GM19397 (cell line): ENCODE measurements at regions not wholly inside any gene's neighbourhood (a gene's known extent, or its start where the extent isn't known, plus 50 kb on each side); places are given as distances from the start of the nearest gene placed in this dataset.

Experiments
- ATAC-seq: cut with Tn5 transposase; IDR thresholded peaks from one replicate; pipeline ENCODE4 v1.9.1; 2021; ENCODE audit warnings: mild to moderate bottlenecking, moderate library complexity; ENCODE audit not compliant: unreplicated experiment

DNA sequence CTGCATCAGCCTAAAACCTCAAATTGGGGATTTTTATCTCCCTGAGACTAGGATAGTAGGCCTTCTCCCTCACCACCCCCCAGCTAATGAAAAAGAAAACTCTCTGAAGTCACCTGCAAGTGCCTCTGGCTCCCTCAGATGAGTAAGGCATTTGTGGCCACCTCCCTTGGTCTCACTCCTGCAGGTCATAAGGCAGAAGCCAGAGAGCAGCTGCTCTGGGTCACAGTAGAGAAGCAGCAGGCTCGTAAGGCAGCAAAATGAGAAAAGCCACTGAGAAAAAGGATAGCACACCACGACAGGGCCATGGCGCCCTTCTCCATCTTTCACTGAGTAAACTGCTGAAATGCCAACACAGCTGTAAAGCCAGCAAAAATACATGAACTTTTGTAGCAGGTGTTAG, 296.7 kb upstream of the DPH6 start:
- no peak for ATAC-seq

DNA sequence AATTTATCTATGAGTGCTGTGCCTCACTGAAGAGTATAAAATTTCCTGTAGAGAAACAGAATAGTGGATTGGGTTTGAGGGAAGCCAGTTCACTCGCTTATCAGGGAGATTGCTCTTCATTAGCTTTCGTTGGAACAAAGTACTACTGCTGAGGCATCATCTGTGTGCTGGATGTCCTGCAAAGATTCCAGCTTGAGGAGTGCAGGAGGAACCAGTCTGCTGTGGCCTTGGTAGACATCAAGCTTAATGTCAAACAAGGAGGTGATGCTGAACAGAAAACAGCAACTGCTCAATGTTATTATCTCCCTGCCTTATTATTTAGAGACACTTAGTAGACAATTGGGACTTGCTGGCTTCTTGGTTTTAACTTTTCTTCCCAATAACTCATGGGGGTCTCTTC, 297.5 kb upstream of the DPH6 start:
- no peak for ATAC-seq

GRCh38 chr15:35850284-35850683, 304.3 kb upstream of the DPH6 start:
- no peak for ATAC-seq

GRCh38 chr15:35851491-35851890, 305.5 kb upstream of the DPH6 start:
- ATAC-seq, result no peak

GRCh38 chr15:35852818-35853624, 307.1 kb upstream of the DPH6 start:
- ATAC-seq, result no peak

GRCh38 chr15:35854316-35854715, 308.4 kb upstream of the DPH6 start:
- ATAC-seq, result no peak

GRCh38 chr15:35857567-35858226, 311.7 kb upstream of the DPH6 start:
- no peak for ATAC-seq

GRCh38 chr15:35858707-35859106, 312.7 kb upstream of the DPH6 start:
- ATAC-seq, result no peak

DNA sequence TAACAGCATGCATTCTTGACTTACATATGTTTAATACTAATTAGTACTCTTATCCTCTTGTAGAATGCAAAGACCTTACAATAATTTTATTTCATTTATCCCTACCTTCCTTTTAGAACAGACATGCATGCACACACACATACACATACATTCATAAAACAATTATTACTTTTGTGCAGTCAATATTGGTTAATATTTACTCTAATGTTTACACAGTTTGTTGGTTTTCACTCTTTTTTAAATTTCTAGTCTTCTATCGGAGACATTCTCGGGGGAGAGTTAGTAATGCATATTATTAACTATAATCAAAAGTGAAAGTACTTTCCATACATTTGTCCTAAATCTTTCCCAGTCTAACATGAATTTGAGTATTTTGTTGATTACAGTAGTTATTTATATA, 317.7 kb upstream of the DPH6 start:
- ATAC-seq, result no peak

- no peak for ATAC-seq
Observed at GRCh38 chr15:35867356-35867755, 321.4 kb upstream of the DPH6 start.

DNA sequence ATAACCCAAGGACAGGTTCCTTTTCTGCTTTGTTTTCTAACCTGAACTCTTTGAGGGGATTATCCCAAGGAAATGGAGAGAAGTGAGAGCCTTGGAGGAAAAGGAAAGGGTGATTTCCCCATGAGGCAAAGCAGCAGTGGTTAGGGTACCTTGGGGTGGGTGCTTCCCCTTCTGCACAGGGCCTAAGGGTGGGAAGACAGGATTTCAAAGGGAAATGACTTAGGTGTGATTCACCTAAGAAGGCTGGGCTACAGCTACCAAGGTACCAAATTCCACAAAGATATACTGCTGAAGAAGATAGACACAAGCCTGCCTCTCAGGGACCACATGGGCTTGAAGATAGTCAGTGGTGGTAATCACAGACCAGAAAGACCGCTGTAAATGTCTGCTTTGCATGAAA, 325.3 kb upstream of the DPH6 start:
- no peak for ATAC-seq

- ATAC-seq, result no peak
Observed at GRCh38 chr15:35871812-35872211, 325.8 kb upstream of the DPH6 start.

- ATAC-seq, result no peak
Observed at GRCh38 chr15:35872577-35872976, 326.6 kb upstream of the DPH6 start.

DNA sequence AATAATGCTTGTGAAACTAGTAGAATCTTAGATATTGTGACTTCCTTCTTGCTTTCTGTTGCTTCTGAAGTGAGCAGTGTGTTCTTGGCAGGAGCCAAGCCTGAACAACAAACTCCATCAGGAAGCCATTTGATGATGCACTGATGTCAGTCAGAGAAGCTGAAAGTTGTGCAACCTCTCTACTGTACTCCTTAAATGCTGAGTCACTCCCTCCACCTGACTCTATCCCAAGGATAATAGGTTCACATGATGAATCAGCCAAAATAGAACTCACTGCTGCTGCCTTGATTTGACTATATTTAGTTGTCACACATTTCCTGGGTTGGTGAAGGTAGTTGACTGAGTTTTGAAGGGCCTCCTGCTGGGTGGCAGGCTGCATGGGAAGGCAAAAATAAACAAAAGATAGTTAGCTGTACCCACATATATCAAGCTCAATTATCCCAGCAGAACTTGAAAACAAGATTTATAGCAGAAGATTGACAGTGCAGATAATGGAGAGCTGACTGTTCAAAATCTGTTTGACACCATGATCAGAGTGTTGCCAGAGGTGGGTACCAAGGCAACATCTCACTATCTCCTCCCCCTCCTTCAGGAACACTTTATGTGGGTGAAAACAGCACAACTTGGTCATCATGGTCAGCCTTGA, 328.4 kb upstream of the DPH6 start:
- ATAC-seq, result no peak

- ATAC-seq, result no peak
Observed at GRCh38 chr15:35876762-35877161, 330.8 kb upstream of the DPH6 start.

DNA sequence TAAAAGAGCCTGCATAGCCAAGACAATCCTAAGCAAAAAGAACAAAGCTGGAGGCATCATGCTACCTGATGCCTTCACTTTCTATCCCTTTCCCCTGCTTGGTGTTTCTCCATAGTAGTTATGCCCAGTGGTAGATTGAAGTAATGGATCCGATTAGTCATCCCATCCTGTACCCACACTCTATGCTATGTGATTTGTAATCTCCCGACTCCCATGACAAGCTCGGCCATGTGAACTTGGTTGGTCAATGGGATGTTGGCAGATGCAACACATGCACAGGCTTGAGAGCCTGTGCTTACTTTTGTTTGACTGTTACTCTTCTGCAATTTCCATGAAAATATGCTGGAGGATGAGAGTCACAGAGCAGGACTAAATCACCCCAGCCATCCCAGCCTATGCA, 334.9 kb upstream of the DPH6 start:
- no peak for ATAC-seq

DNA sequence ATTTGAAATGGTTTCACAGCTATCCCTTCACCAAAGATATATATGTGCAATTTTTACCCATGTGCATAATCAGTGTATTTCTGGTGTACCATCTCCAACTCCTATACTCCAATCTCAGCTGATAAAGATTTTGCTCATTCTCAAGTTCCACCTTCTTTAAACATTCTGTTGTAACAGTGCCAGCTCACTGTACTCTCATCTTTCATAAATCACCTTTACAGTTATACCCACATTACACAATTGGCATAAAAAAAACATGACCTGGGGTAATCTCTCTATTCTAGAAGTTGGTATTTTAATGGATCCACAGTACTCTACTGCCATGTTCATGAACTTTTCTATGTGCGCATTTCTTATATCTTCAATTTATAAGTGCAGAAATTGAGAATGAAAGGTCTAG, 339.9 kb upstream of the DPH6 start:
- ATAC-seq, result no peak

GRCh38 chr15:35886765-35887164, 340.8 kb upstream of the DPH6 start:
- no peak for ATAC-seq

DNA sequence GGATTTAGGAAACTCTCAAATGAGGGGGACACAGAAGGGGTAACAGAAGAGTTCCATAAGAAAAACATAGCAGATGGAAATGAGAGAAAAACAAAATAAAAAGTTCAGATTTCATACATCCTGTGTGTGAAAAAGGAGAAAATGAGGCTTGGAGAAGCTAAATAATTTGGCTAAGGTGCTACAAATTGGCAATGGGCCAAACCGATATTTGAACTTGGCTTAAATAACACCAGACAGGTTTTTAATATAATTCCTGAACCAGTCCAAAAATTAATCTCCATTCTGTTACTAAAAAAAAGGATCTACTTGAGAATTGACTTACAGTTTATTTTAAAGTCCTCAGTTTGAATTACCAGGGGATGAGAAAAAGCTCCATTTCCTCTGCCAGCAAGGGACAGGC, 342.9 kb upstream of the DPH6 start:
- no peak for ATAC-seq

- ATAC-seq, result no peak
Observed at GRCh38 chr15:35907511-35907910, 361.5 kb upstream of the DPH6 start.

GRCh38 chr15:35909414-35909813, 363.4 kb upstream of the DPH6 start:
- no peak for ATAC-seq

DNA sequence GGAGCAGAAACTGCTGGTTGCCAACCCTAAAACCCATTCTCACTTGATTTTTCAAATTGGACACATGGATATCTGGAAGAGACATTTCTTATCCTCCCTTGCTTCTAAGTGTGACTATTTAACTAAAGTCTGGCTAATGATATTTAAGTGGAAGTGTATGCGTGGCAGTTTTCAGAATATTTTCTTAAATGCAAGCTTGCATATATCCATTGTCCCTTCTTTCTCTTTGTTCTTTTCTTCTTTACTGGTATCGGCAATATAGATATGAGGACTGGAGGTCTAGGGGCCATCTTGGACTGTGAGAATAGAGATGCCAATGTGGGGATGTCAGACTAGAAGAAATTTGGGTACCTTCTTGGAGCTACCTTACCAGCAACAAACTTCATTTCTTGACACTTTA, 364.3 kb upstream of the DPH6 start:
- ATAC-seq, result no peak
